H9 (cell line): ENCODE measurements at regions not wholly inside any gene's neighbourhood (a gene's known extent, or its start where the extent isn't known, plus 50 kb on each side); places are given as distances from the start of the nearest gene placed in this dataset.

Experiments
- DNase-seq: peaks from one replicate; pipeline ENCODE4 v3.0.0-alpha.2; 2017
- H2AFZ ChIP-seq: one replicate; pipeline ENCODE4 v1.6.1; 2013; ENCODE audit warnings: mild to moderate bottlenecking, low read length, control low read depth, moderate library complexity
- H2AK5ac ChIP-seq: 2 replicates; pipeline ENCODE4 v1.6.1; 2013; ENCODE audit warnings: low read length, control low read depth, mixed read lengths; ENCODE audit not compliant: insufficient read length
- H2BK120ac ChIP-seq: one replicate; pipeline ENCODE4 v1.6.1; 2013; ENCODE audit warnings: low read depth, mild to moderate bottlenecking, low read length, control low read depth, inconsistent platforms; ENCODE audit not compliant: poor library complexity, severe bottlenecking
- H2BK12ac ChIP-seq: 2 replicates; pipeline ENCODE4 v1.6.1; 2013; ENCODE audit warnings: low read length, control low read depth, mixed read lengths, low read depth; ENCODE audit not compliant: insufficient read length
- H2BK15ac ChIP-seq: 2 replicates; pipeline ENCODE4 v1.6.1; 2013; ENCODE audit warnings: low read depth, low read length, control low read depth
- H2BK20ac ChIP-seq: one replicate; pipeline ENCODE4 v1.6.1; 2013; ENCODE audit warnings: low read depth, mild to moderate bottlenecking, low read length, control low read depth, inconsistent platforms; ENCODE audit not compliant: poor library complexity, severe bottlenecking
- H2BK5ac ChIP-seq: 2 replicates; pipeline ENCODE4 v1.6.1; 2013; ENCODE audit warnings: low read length, control low read depth, mixed read lengths; ENCODE audit not compliant: insufficient read length
- H3K14ac ChIP-seq: 2 replicates; pipeline ENCODE4 v1.6.1; 2013; ENCODE audit warnings: low read length, control low read depth; ENCODE audit not compliant: insufficient read depth
- H3K18ac ChIP-seq: 2 replicates; pipeline ENCODE4 v1.6.1; 2013; ENCODE audit warnings: low read depth, mild to moderate bottlenecking, mixed read lengths, low read length, control low read depth; ENCODE audit not compliant: insufficient read length
- H3K23ac ChIP-seq: 2 replicates; pipeline ENCODE4 v1.6.1; 2013; ENCODE audit warnings: low read length, control low read depth, mixed read lengths, low read depth; ENCODE audit not compliant: insufficient read length
- H3K23me2 ChIP-seq: 2 replicates; pipeline ENCODE4 v1.6.1; 2013; ENCODE audit warnings: low read depth, mild to moderate bottlenecking, mixed read lengths, low read length, control low read depth; ENCODE audit not compliant: insufficient read length, poor library complexity, severe bottlenecking
- H3K27ac ChIP-seq: 2 replicates; pipeline ENCODE4 v1.5.1; 2013; ENCODE audit warnings: low read length, control low read depth, mixed read lengths, low read depth; ENCODE audit not compliant: insufficient read length
- H3K27me3 ChIP-seq: 2 replicates; pipeline ENCODE4 v1.6.1; 2013; ENCODE audit warnings: low read length, control low read depth, inconsistent platforms; ENCODE audit not compliant: insufficient read depth
- H3K4ac ChIP-seq: 2 replicates; pipeline ENCODE4 v1.6.1; 2013; ENCODE audit warnings: low read depth, mild to moderate bottlenecking, control low read depth, inconsistent platforms, low read length, moderate library complexity
- H3K4me1 ChIP-seq: 2 replicates; pipeline ENCODE4 v1.6.1; 2013; ENCODE audit warnings: low read length, control low read depth, inconsistent platforms; ENCODE audit not compliant: insufficient read depth
- H3K4me2 ChIP-seq: 2 replicates; pipeline ENCODE4 v1.6.1; 2013; ENCODE audit warnings: low read length, control low read depth, mixed read lengths; ENCODE audit not compliant: insufficient read length, insufficient read depth
- H3K56ac ChIP-seq: 2 replicates; pipeline ENCODE4 v1.6.1; 2013; ENCODE audit warnings: low read depth, mild to moderate bottlenecking, mixed read lengths, low read length, control low read depth; ENCODE audit not compliant: insufficient read length
- H3K79me1 ChIP-seq: 2 replicates; pipeline ENCODE4 v1.6.1; 2013; ENCODE audit warnings: low read depth, mild to moderate bottlenecking, moderate library complexity, low read length, control low read depth, inconsistent platforms; ENCODE audit not compliant: insufficient read depth, poor library complexity, severe bottlenecking
- H3K79me2 ChIP-seq: 2 replicates; pipeline ENCODE4 v1.6.1; 2013; ENCODE audit warnings: low read length, control low read depth, inconsistent platforms; ENCODE audit not compliant: insufficient read depth
- H3K9ac ChIP-seq: 2 replicates; pipeline ENCODE4 v1.6.1; 2013; ENCODE audit warnings: low read length, control low read depth, mixed read lengths; ENCODE audit not compliant: insufficient read length; ENCODE audit errors: extremely low read depth
- H3K9me3 ChIP-seq: one replicate; pipeline ENCODE4 v1.6.1; 2013; ENCODE audit warnings: low read depth, low read length, inconsistent platforms; ENCODE audit not compliant: control insufficient read depth
- H3T11ph ChIP-seq: one replicate; pipeline ENCODE4 v1.6.1; 2013; ENCODE audit warnings: mild to moderate bottlenecking, low read length, control low read depth, inconsistent platforms
- H4K20me1 ChIP-seq: one replicate; pipeline ENCODE4 v1.6.1; 2013; ENCODE audit not compliant: control insufficient read depth, insufficient read length, insufficient read depth
- H4K5ac ChIP-seq: 2 replicates; pipeline ENCODE4 v1.6.1; 2013; ENCODE audit warnings: low read depth, mild to moderate bottlenecking, mixed read lengths, low read length, control low read depth; ENCODE audit not compliant: insufficient read length
- H4K8ac ChIP-seq: replicated peaks from 2 replicates; pipeline ENCODE4 v1.6.1; 2013; ENCODE audit warnings: low read length, control low read depth, mixed read lengths, low read depth; ENCODE audit not compliant: insufficient read length
- H4K91ac ChIP-seq: 2 replicates; pipeline ENCODE4 v1.6.1; 2013; ENCODE audit warnings: low read depth, mild to moderate bottlenecking, moderate library complexity, mixed read lengths, low read length, control low read depth; ENCODE audit not compliant: insufficient read length
- H3K27ac Mint-ChIP-seq, 3 experiments: 2 replicates in 2 of 3; 3 replicates in 1 of 3; pipeline ENCODE4 v1.8.0; 2020 to 2021; ENCODE audit warnings: mixed read lengths in 3 of 3, mild to moderate bottlenecking in 1 of 3, moderate library complexity in 1 of 3
- H3K27me3 Mint-ChIP-seq: 2 replicates; pipeline ENCODE4 v1.8.0; 2021; ENCODE audit warnings: low read depth, mild to moderate bottlenecking, moderate library complexity, mixed read lengths
- H3K36me3 Mint-ChIP-seq, 3 experiments: 2 replicates in 2 of 3; 3 replicates in 1 of 3; pipeline ENCODE4 v1.8.0; 2020 to 2021; ENCODE audit warnings: low read depth in 3 of 3, mixed read lengths in 3 of 3; ENCODE audit not compliant: insufficient read depth in 1 of 3
- H3K4me1 Mint-ChIP-seq, 2 experiments: 2 replicates each; pipeline ENCODE4 v1.8.0; 2020; ENCODE audit warnings: mixed read lengths in 2 of 2
- H3K4me3 Mint-ChIP-seq, 2 experiments: 2 replicates in 1 of 2; 3 replicates in 1 of 2; pipeline ENCODE4 v1.8.0; 2020 to 2021; ENCODE audit warnings: mild to moderate bottlenecking in 2 of 2, mixed read lengths in 2 of 2, moderate library complexity in 1 of 2
- H3K9me3 Mint-ChIP-seq, 2 experiments: 2 replicates in 1 of 2; 3 replicates in 1 of 2; pipeline ENCODE4 v1.8.0; 2020; ENCODE audit warnings: mild to moderate bottlenecking in 2 of 2, mixed read lengths in 2 of 2, moderate library complexity in 1 of 2
- CTCF ChIP-seq: fragments of 200-600 bp; sonication (generic); conservative IDR thresholded peaks from 3 replicates; pipeline ENCODE4 v1.8.0; 2021; ENCODE audit warnings: antibody characterized with exemption, mild to moderate bottlenecking
- WGBS: extraction: QIAGEN DNeasy Blood & Tissue Kit; methylation state at CpG from one replicate; pipeline ENCODE4 v1.1.7; 2013; ENCODE audit warnings: missing lambda C conversion rate, low lambda C conversion rate, mixed read lengths; ENCODE audit not compliant: insufficient read length; ENCODE audit errors: extremely low coverage; 5-methylcytosine and 5-hydroxymethylcytosine counted together

GRCh38 chr1:79603843-79604242, 597.3 kb upstream of the ADGRL4 start:
- H3K27ac Mint-ChIP-seq: no peak overlapping the region
- Histone ChIP-seq H4K5ac (no peak overlapping the region), H4K91ac (no peak overlapping the region), H4K8ac (no peak overlapping the region), H3K4me2 (no peak overlapping the region), H3K56ac (no peak overlapping the region), H2BK20ac (no peak overlapping the region), H3K9me3 (no peaks in the 10 kb centered on the region), H3K4ac (no peak overlapping the region), H3K27me3 (no peaks in the 10 kb centered on the region), H3K18ac (no peak overlapping the region), H2BK15ac (no peak overlapping the region), H4K20me1 (no peaks in the 10 kb centered on the region), H3K23me2 (no peaks in the 10 kb centered on the region), H3K23ac (no peak overlapping the region), H3K14ac (no peak overlapping the region), H2BK5ac (no peak overlapping the region), H3K79me1 (no peaks in the 10 kb centered on the region), H3K9ac (no peak overlapping the region), H3K4me1 (peaks cover 3% of the 10 kb centered on the region; the same call in 1 of the 2 replicates), H3K79me2 (no peaks in the 10 kb centered on the region), H2AK5ac (no peak overlapping the region), H2BK120ac (no peak overlapping the region), H3T11ph (no peak overlapping the region), H2BK12ac (no peak overlapping the region), H2AFZ (no peak overlapping the region), H3K27ac (no peak overlapping the region)
- H3K4me3 Mint-ChIP-seq: no peak overlapping the region
- no CpG with 5 or more reads among the region's 2 CpGs for WGBS
- H3K9me3 Mint-ChIP-seq: peaks cover 0 to 8% of the 10 kb centered on the region in 2 experiments; a peak in 2 of 5 replicates
- no peaks in the 10 kb centered on the region for H3K27me3 Mint-ChIP-seq
- no peak for TF ChIP-seq CTCF
- no peak for DNase-seq
- H3K4me1 Mint-ChIP-seq: peaks cover 13 to 14% of the 10 kb centered on the region in 2 experiments
- peaks cover 0 to 12% (median 0%) of the 10 kb centered on the region in 3 experiments; a peak in 3 of 7 replicates for H3K36me3 Mint-ChIP-seq
